Heart left ventricle (tissue), 16 donors: ENCODE measurements at regions not wholly inside any gene's neighbourhood (a gene's known extent, or its start where the extent isn't known, plus 50 kb on each side); places are given as distances from the start of the nearest gene placed in this dataset.
A peak's percentile ranks its signal among the peaks of the same experiment; 100 is the strongest.

Source experiments
- ATAC-seq, 4 donors: fragments of 200-7000 bp; cut with Tn5 transposase; one replicate each; pipeline ENCODE4 v1.9.1; 2020 to 2022; ENCODE audit warnings: moderate library complexity in 4 of 4, mild to moderate bottlenecking in 3 of 4, moderate number of reproducible peaks in 1 of 4
- DNase-seq, 5 donors: peaks; one replicate each; pipeline ENCODE4 v3.0.0-alpha.2; 2020
- H3K27ac ChIP-seq, 12 donors: fragments of 200-600 bp; sonication (generic) in 4 of 12; one replicate each; pipeline versions ENCODE4 v1.5.0 to v1.8.0; 2016 to 2022; ENCODE audit warnings: mild to moderate bottlenecking in 2 of 12
- H3K27me3 ChIP-seq, 9 donors: fragments of 200-600 bp; sonication (generic) in 2 of 9; one replicate each; pipeline versions ENCODE4 v1.5.1 to v1.8.0; 2016 to 2022; ENCODE audit warnings: mild to moderate bottlenecking in 3 of 9
- H3K36me3 ChIP-seq, 9 donors: fragments of 200-600 bp; sonication (generic) in 2 of 9; one replicate each; pipeline versions ENCODE4 v1.5.0 to v1.8.0; 2018 to 2022; ENCODE audit warnings: mild to moderate bottlenecking in 2 of 9
- H3K4me1 ChIP-seq, 12 donors: fragments of 200-600 bp; sonication (generic) in 4 of 12; one replicate each; pipeline versions ENCODE4 v1.5.0 to v1.8.0; 2016 to 2022; ENCODE audit warnings: mild to moderate bottlenecking in 3 of 12
- H3K4me3 ChIP-seq, 12 donors: fragments of 200-600 bp; sonication (generic) in 4 of 12; one replicate each; pipeline versions ENCODE4 v1.5.0 to v1.8.0; 2017 to 2022; ENCODE audit warnings: mild to moderate bottlenecking in 9 of 12, moderate library complexity in 4 of 12
- H3K9me3 ChIP-seq, 12 donors: fragments of 200-600 bp; sonication (generic) in 4 of 12; one replicate each; pipeline versions ENCODE4 v1.5.0 to v1.8.0; 2016 to 2022; ENCODE audit warnings: mild to moderate bottlenecking in 1 of 12
- POLR2A ChIP-seq, 2 donors: fragments of 450-650 bp; IDR thresholded peaks; one replicate each; pipeline ENCODE4 v1.6.1; 2017; ENCODE audit warnings: antibody characterized with exemption in 2 of 2, mild to moderate bottlenecking in 2 of 2, moderate library complexity in 2 of 2
- WGBS, 4 donors: extraction: QIAGEN DNeasy Blood & Tissue Kit in 2 of 4; methylation state at CpG; one replicate each; pipeline versions ENCODE4 v1.1.5 to v1.1.7; 2013 to 2018; 5-methylcytosine and 5-hydroxymethylcytosine counted together
- intact Hi-C, 10 donors: fragments of 100-400 bp; cut with DNase I; formaldehyde crosslinking; loops; one replicate each; pipeline versions ENCODE4 v1.11.1 to v1.14.2; 2022
- TF ChIP-seq, protein P1 (sequence below), 12 donors: fragments of 200-600 bp; sonication (generic) in 4 of 12; IDR thresholded peaks; one replicate each; pipeline versions ENCODE4 v1.5.0 to v1.8.0; 2018 to 2022; ENCODE audit warnings: antibody characterized with exemption in 12 of 12, mild to moderate bottlenecking in 5 of 12
- donor health status: ischemic (EF 13 %, LVEDD 7.1; RV severe dilation, severe dysfunction).
- donor health status: healthy with polysubstance abuse.
- donor health status: DM: no; HTN: yes; CAD: no.
- donor health status: DM: no; HTN: no; CAD: no.
- donor health status: ischemic (EF 25% LVEDD 6.9; RV normal size, moderate dysfunction).
- donor health status: ischemic (EF 25% LVEDD 5.7; RV mildly dilated, moderate dysfunction).
- donor health status: healthy.
- donor health status: DM: yes; HTN: yes; CAD: no.
- donor health status: ischemic (EF 35%, LVEDD 5.7; RV mildly dilated, moderate dysfunction).
- donor health status: nonischemic (EF 11% LVEDD 7.7; RV severe dilation, severe dysfunction).
- donor health status: DM: yes; HTN: yes; CAD: no.
- donor health status: PGD.
- donor health status: ischemic (EF 29% LVEDD 5.4; RV normal size, mild dysfunction).
- donor health status: nonischemic (EF 23%, LVEDD 6.1; RV moderate dilation, normal function).

GRCh38 chr10:78404296-78404695 is 370.6 kb downstream of the RPS24 start:
- peaks cover 0 to 12% (median 0%) of the 10 kb centered on the region in 9 donors for H3K27me3 ChIP-seq
- H3K4me1 ChIP-seq = peaks cover 0 to 57% (median 34%) of the 10 kb centered on the region in 12 donors
- no peaks in the 10 kb centered on the region for H3K36me3 ChIP-seq
- no peak overlapping the region for H3K4me3 ChIP-seq
- intact Hi-C loops = no loop called here
- no peak overlapping the region for H3K27ac ChIP-seq
- 85 to 95% (median 92%) methylated on average over 5 of the region's 5 CpGs for WGBS, 4 donors
- H3K9me3 ChIP-seq = no peaks in the 10 kb centered on the region
- ATAC-seq = no peak
- no peak for TF ChIP-seq POLR2A (IDR thresholded peaks at IDR 0.05)
- TF ChIP-seq, protein P1, sequence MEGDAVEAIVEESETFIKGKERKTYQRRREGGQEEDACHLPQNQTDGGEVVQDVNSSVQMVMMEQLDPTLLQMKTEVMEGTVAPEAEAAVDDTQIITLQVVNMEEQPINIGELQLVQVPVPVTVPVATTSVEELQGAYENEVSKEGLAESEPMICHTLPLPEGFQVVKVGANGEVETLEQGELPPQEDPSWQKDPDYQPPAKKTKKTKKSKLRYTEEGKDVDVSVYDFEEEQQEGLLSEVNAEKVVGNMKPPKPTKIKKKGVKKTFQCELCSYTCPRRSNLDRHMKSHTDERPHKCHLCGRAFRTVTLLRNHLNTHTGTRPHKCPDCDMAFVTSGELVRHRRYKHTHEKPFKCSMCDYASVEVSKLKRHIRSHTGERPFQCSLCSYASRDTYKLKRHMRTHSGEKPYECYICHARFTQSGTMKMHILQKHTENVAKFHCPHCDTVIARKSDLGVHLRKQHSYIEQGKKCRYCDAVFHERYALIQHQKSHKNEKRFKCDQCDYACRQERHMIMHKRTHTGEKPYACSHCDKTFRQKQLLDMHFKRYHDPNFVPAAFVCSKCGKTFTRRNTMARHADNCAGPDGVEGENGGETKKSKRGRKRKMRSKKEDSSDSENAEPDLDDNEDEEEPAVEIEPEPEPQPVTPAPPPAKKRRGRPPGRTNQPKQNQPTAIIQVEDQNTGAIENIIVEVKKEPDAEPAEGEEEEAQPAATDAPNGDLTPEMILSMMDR (IDR thresholded peaks at IDR 0.05) = no peak
- DNase-seq = peak in 1 of 5 donors; percentile 21

- peak in 1 of 4 donors; percentile 3 for ATAC-seq
- H3K27me3 ChIP-seq = peaks cover 0 to 12% (median 0%) of the 10 kb centered on the region in 9 donors
- 87 to 96% (median 92%) methylated on average over 5 of the region's 5 CpGs for WGBS, 4 donors
- H3K27ac ChIP-seq = no peak overlapping the region
- intact Hi-C loops = loop anchor here in 2 of 10 donors (5.0 kb wide), 2 partner anchors 103 to 193 kb away; no protein-coding TSS in a partner anchor
- peaks cover 0 to 58% (median 34%) of the 10 kb centered on the region in 12 donors for H3K4me1 ChIP-seq
- no peak for DNase-seq
- no peaks in the 10 kb centered on the region for H3K9me3 ChIP-seq
- TF ChIP-seq POLR2A (IDR thresholded peaks at IDR 0.05) = no peak
- TF ChIP-seq, protein P1 (IDR thresholded peaks at IDR 0.05) = no peak
- H3K4me3 ChIP-seq = no peak overlapping the region
- H3K36me3 ChIP-seq = no peaks in the 10 kb centered on the region
Observed at GRCh38 chr10:78405231-78405630, 371.6 kb downstream of the RPS24 start.

- TF ChIP-seq POLR2A (IDR thresholded peaks at IDR 0.05) = no peak
- TF ChIP-seq, protein P1 (IDR thresholded peaks at IDR 0.05) = no peak
- no peaks in the 10 kb centered on the region for H3K9me3 ChIP-seq
- H3K4me3 ChIP-seq = no peak overlapping the region
- intact Hi-C loops = loop anchor here in 2 of 10 donors (5.0 kb wide), 2 partner anchors 103 to 193 kb away; no protein-coding TSS in a partner anchor
- DNase-seq (no peak), ATAC-seq (no peak)
- peaks cover 0 to 12% (median 0%) of the 10 kb centered on the region in 9 donors for H3K27me3 ChIP-seq
- WGBS, 4 donors = 70 to 88% (median 80%) methylated on average over 6 of the region's 6 CpGs
- H3K4me1 ChIP-seq = peaks cover 0 to 58% (median 34%) of the 10 kb centered on the region in 12 donors
- H3K27ac ChIP-seq = no peak overlapping the region
- H3K36me3 ChIP-seq = no peaks in the 10 kb centered on the region
Observed at GRCh38 chr10:78405736-78406135, 372.1 kb downstream of the RPS24 start.

DNA sequence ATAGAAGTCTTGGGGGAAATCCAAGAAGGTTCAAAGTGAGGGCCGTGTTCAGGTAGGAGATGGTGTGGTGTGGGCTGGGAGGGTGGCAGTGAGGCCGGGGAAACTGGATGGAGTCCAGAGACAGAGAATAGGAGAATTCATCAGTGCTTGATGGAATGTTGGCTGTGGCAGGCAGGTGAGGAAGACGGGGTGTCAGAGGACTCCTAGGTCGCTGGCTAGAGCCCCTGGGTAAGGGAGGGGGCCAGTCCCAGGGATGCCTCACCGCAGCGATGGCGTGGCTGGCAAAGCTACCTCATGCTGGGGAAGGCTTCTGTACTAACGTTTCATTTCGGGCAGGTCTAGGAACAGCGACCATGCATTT is 373.0 kb downstream of the RPS24 start:
- 14 to 28% (median 22%) methylated on average over 10 of the region's 10 CpGs for WGBS, 4 donors

More for the DNA sequence above, 373.0 kb downstream of the RPS24 start:
- no peak overlapping the region for H3K27ac ChIP-seq
- H3K4me3 ChIP-seq = peak overlapping the region in 10 of 12 donors; percentile 16 to 51 (median 36)
- intact Hi-C loops = loop anchor here in 2 of 10 donors (5.0 kb wide), 2 partner anchors 104 to 194 kb away; no protein-coding TSS in a partner anchor
- no peaks in the 10 kb centered on the region for H3K36me3 ChIP-seq
- TF ChIP-seq, protein P1 (IDR thresholded peaks at IDR 0.05) = no peak
- no peak for TF ChIP-seq POLR2A (IDR thresholded peaks at IDR 0.05)
- ATAC-seq = no peak
- H3K9me3 ChIP-seq = no peaks in the 10 kb centered on the region
- no peak for DNase-seq
- peaks cover 0 to 50% (median 29%) of the 10 kb centered on the region in 12 donors for H3K4me1 ChIP-seq
- H3K27me3 ChIP-seq = peaks cover 0 to 12% (median 0%) of the 10 kb centered on the region in 9 donors
